GM10266 (cell line): ENCODE measurements at regions not wholly inside any gene's neighbourhood (a gene's known extent, or its start where the extent isn't known, plus 50 kb on each side); places are given as distances from the start of the nearest gene placed in this dataset.

Experiments used
- DNase-seq: peaks from one replicate; pipeline ENCODE4 v3.0.0; 2012; ENCODE audit errors: extremely low spot score
- TF ChIP-seq, protein P1 (sequence below): IDR thresholded peaks from 2 replicates; pipeline ENCODE4 v1.5.1; 2012; ENCODE audit warnings: mild to moderate bottlenecking, low read depth; ENCODE audit not compliant: control insufficient read depth, insufficient read depth; ENCODE audit errors: missing control alignments

- DNase-seq, result no peak
- TF ChIP-seq, protein P1, sequence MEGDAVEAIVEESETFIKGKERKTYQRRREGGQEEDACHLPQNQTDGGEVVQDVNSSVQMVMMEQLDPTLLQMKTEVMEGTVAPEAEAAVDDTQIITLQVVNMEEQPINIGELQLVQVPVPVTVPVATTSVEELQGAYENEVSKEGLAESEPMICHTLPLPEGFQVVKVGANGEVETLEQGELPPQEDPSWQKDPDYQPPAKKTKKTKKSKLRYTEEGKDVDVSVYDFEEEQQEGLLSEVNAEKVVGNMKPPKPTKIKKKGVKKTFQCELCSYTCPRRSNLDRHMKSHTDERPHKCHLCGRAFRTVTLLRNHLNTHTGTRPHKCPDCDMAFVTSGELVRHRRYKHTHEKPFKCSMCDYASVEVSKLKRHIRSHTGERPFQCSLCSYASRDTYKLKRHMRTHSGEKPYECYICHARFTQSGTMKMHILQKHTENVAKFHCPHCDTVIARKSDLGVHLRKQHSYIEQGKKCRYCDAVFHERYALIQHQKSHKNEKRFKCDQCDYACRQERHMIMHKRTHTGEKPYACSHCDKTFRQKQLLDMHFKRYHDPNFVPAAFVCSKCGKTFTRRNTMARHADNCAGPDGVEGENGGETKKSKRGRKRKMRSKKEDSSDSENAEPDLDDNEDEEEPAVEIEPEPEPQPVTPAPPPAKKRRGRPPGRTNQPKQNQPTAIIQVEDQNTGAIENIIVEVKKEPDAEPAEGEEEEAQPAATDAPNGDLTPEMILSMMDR, result no peak
Observed at GRCh38 chr5:105150323-105150722, 1587.7 kb upstream of the NUDT12 start.

- no peak for DNase-seq
- TF ChIP-seq, protein P1, result no peak
Observed at GRCh38 chr5:105146867-105147266, 1584.3 kb upstream of the NUDT12 start.

DNA sequence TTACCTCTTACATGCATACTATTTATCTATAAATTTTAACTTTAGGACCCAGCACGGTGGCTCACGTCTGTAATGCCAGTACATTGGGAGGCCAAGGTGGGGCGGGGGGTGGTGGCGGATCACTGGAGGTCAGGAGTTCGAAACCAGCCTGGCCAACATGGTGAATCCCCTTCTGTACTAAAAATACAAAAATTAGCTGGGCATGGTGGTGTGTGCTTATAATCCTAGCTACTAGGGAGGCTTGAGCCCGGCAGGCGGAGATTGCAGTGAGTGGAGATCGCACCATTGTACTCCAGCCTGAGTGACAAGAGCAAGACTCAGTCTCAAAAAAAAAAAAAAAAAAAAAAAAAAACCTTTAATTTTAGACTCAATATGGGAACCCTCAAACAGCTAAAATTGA is 1582.6 kb upstream of the NUDT12 start:
- TF ChIP-seq, protein P1, result no peak
- DNase-seq, result no peak

DNA sequence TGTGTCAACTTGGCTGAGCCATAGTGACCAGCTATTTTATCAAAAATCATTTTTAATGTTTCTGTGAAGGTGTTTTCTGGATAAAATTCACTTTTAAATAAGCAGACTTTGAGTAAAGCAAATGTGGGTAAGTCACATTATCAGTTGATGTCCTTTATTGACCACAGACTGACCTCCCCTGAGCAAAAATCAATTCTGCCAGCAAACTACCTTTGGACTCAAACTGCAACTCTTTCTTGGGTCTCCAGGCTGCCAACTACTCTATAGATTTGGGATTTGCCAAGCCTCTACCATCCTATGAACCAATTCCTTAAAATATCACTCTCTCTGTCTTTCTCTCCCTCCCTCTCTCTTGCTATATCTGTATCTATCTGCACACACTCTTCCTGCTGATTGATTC is 1571.7 kb upstream of the NUDT12 start:
- TF ChIP-seq, protein P1, result no peak

GRCh38 chr5:105133087-105133486 is 1570.5 kb upstream of the NUDT12 start:
- DNase-seq, result no peak

More for the DNA sequence above, 1571.7 kb upstream of the NUDT12 start:
- no peak for DNase-seq

GRCh38 chr5:105132581-105132980 is 1570.0 kb upstream of the NUDT12 start:
- DNase-seq, result no peak
- TF ChIP-seq, protein P1, result no peak

More at GRCh38 chr5:105133087-105133486, 1570.5 kb upstream of the NUDT12 start:
- TF ChIP-seq, protein P1, result no peak

GRCh38 chr5:105131045-105131444 is 1568.5 kb upstream of the NUDT12 start:
- TF ChIP-seq, protein P1, result no peak
- DNase-seq, result no peak
